HEK293 (cell line): ENCODE measurements at regions not wholly inside any gene's neighbourhood (a gene's known extent, or its start where the extent isn't known, plus 50 kb on each side); places are given as distances from the start of the nearest gene placed in this dataset.
A peak's percentile ranks its signal among the peaks of the same experiment; 100 is the strongest.

Experiments
- CTCF ChIA-PET: fragments of 350-600 bp; formaldehyde crosslinking; extraction: SDS; loops from one replicate; lab custom pipeline; 2021; ENCODE audit warnings: antibody characterized with exemption; lab: Yijun Ruan, JAX
- POLR2A ChIA-PET: fragments of 300-600 bp; formaldehyde crosslinking; extraction: SDS; loops from one replicate; lab custom pipeline; 2020; ENCODE audit warnings: antibody characterized with exemption, inconsistent platforms; lab: Yijun Ruan, JAX
- H3K27ac ChIP-seq: fragments of 200-500 bp; sonication (Bioruptor generic); 2 replicates; pipeline ENCODE4 v1.5.1; 2014; ENCODE audit warnings: low read depth, low read length, control low read depth, inconsistent platforms; ENCODE audit errors: extremely low read depth
- H3K36me3 ChIP-seq, 2 experiments: fragments of 200-500 bp in 1 of 2; sonication (Bioruptor generic) in 1 of 2; 1 replicate in 1 of 2; 2 replicates in 1 of 2; pipeline ENCODE4 v1.5.1; 2014 to 2017; ENCODE audit warnings: inconsistent platforms in 2 of 2, low read length in 2 of 2; ENCODE audit not compliant: control insufficient read depth in 2 of 2, insufficient read depth in 1 of 2
- H3K4me1 ChIP-seq: fragments of 200-500 bp; sonication (Bioruptor generic); 2 replicates; pipeline ENCODE4 v1.5.1; 2014; ENCODE audit warnings: mild to moderate bottlenecking, low read length, inconsistent platforms; ENCODE audit not compliant: control insufficient read depth, insufficient read depth
- H3K4me3 ChIP-seq: 2 replicates; pipeline ENCODE4 v1.5.1; 2011; ENCODE audit warnings: low read depth, mild to moderate bottlenecking, control low read depth, low read length, moderate library complexity
- H3K9me3 ChIP-seq: fragments of 200-500 bp; sonication (Bioruptor generic); 2 replicates; pipeline ENCODE4 v1.5.1; 2014; ENCODE audit warnings: low read depth, low read length, inconsistent platforms; ENCODE audit not compliant: control insufficient read depth, insufficient read depth
- ATF2 ChIP-seq: fragments of 450-650 bp; formaldehyde crosslinking; IDR thresholded peaks from 2 replicates; pipeline ENCODE4 v1.5.1; 2016; ENCODE audit warnings: missing biosample characterization, missing genetic modification characterization, low read depth
- FEZF1 ChIP-seq: fragments of 450-650 bp; formaldehyde crosslinking; IDR thresholded peaks from 2 replicates; pipeline ENCODE4 v1.5.1; 2016; ENCODE audit warnings: missing biosample characterization, missing genetic modification characterization
- KLF7 ChIP-seq: fragments of 450-650 bp; formaldehyde crosslinking; IDR thresholded peaks from 2 replicates; pipeline ENCODE4 v1.5.1; 2016; ENCODE audit warnings: missing biosample characterization, missing genetic modification characterization, borderline replicate concordance
- RBAK ChIP-seq: fragments of 450-650 bp; formaldehyde crosslinking; IDR thresholded peaks from 2 replicates; pipeline ENCODE4 v1.5.1; 2016; ENCODE audit warnings: missing biosample characterization, missing genetic modification characterization
- TRIM28 ChIP-seq: IDR thresholded peaks from 2 replicates; pipeline ENCODE4 v1.6.1; 2011; ENCODE audit warnings: low read length, control low read depth, borderline replicate concordance
- YY2 ChIP-seq: fragments of 450-650 bp; formaldehyde crosslinking; IDR thresholded peaks from 2 replicates; pipeline ENCODE4 v1.5.1; 2016; ENCODE audit warnings: missing biosample characterization, missing genetic modification characterization
- ZBTB1 ChIP-seq: fragments of 450-650 bp; formaldehyde crosslinking; IDR thresholded peaks from 2 replicates; pipeline ENCODE4 v1.5.1; 2016; ENCODE audit warnings: missing biosample characterization, missing genetic modification characterization
- ZBTB20 ChIP-seq: fragments of 450-650 bp; formaldehyde crosslinking; IDR thresholded peaks from 2 replicates; pipeline ENCODE4 v1.5.1; 2016; ENCODE audit warnings: missing biosample characterization, missing genetic modification characterization
- ZBTB7A ChIP-seq: fragments of 450-650 bp; formaldehyde crosslinking; IDR thresholded peaks from 2 replicates; pipeline ENCODE4 v1.5.1; 2016; ENCODE audit warnings: low read depth, missing biosample characterization, missing genetic modification characterization
- ZBTB8A ChIP-seq: fragments of 450-650 bp; formaldehyde crosslinking; IDR thresholded peaks from 2 replicates; pipeline ENCODE4 v1.5.1; 2016; ENCODE audit warnings: missing biosample characterization, missing genetic modification characterization
- ZNF112 ChIP-seq: fragments of 450-650 bp; formaldehyde crosslinking; IDR thresholded peaks from 2 replicates; pipeline ENCODE4 v1.5.0; 2017; ENCODE audit warnings: missing biosample characterization, missing genetic modification characterization
- ZNF121 ChIP-seq: fragments of 450-650 bp; formaldehyde crosslinking; IDR thresholded peaks from 2 replicates; pipeline ENCODE4 v1.5.1; 2016; ENCODE audit warnings: missing biosample characterization, missing genetic modification characterization
- ZNF132 ChIP-seq: fragments of 450-650 bp; formaldehyde crosslinking; IDR thresholded peaks from 2 replicates; pipeline ENCODE4 v1.5.1; 2017; ENCODE audit warnings: missing biosample characterization, missing genetic modification characterization, borderline replicate concordance
- ZNF146 ChIP-seq: fragments of 450-650 bp; formaldehyde crosslinking; IDR thresholded peaks from 2 replicates; pipeline ENCODE4 v1.5.1; 2016; ENCODE audit warnings: missing biosample characterization, missing genetic modification characterization
- ZNF169 ChIP-seq: fragments of 450-650 bp; formaldehyde crosslinking; IDR thresholded peaks from 2 replicates; pipeline ENCODE4 v1.5.1; 2016; ENCODE audit warnings: missing biosample characterization, missing genetic modification characterization
- ZNF175 ChIP-seq: fragments of 450-650 bp; formaldehyde crosslinking; IDR thresholded peaks from 2 replicates; pipeline ENCODE4 v1.5.1; 2016; ENCODE audit warnings: missing biosample characterization, missing genetic modification characterization
- ZNF248 ChIP-seq: fragments of 450-650 bp; formaldehyde crosslinking; IDR thresholded peaks from 2 replicates; pipeline ENCODE4 v1.5.1; 2017; ENCODE audit warnings: missing biosample characterization, missing genetic modification characterization
- ZNF26 ChIP-seq: fragments of 450-650 bp; formaldehyde crosslinking; IDR thresholded peaks from 2 replicates; pipeline ENCODE4 v1.5.1; 2016; ENCODE audit warnings: missing biosample characterization, missing genetic modification characterization
- ZNF335 ChIP-seq: fragments of 450-650 bp; formaldehyde crosslinking; conservative IDR thresholded peaks from 2 replicates; pipeline ENCODE4 v1.5.1; 2016; ENCODE audit warnings: missing biosample characterization, missing genetic modification characterization
- ZNF366 ChIP-seq: fragments of 450-650 bp; formaldehyde crosslinking; conservative IDR thresholded peaks from 2 replicates; pipeline ENCODE4 v1.5.1; 2016; ENCODE audit warnings: missing biosample characterization, missing genetic modification characterization
- ZNF398 ChIP-seq: fragments of 450-650 bp; formaldehyde crosslinking; IDR thresholded peaks from 2 replicates; pipeline ENCODE4 v1.5.1; 2017; ENCODE audit warnings: missing biosample characterization, missing genetic modification characterization
- ZNF416 ChIP-seq: fragments of 450-650 bp; formaldehyde crosslinking; IDR thresholded peaks from 2 replicates; pipeline ENCODE4 v1.5.1; 2016; ENCODE audit warnings: missing biosample characterization, missing genetic modification characterization
- ZNF433 ChIP-seq: fragments of 450-650 bp; formaldehyde crosslinking; IDR thresholded peaks from 2 replicates; pipeline ENCODE4 v1.5.1; 2016; ENCODE audit warnings: missing biosample characterization, missing genetic modification characterization, low read depth
- ZNF473 ChIP-seq: fragments of 450-650 bp; formaldehyde crosslinking; IDR thresholded peaks from 2 replicates; pipeline ENCODE4 v1.5.1; 2017; ENCODE audit warnings: missing biosample characterization, missing genetic modification characterization
- ZNF544 ChIP-seq: fragments of 450-650 bp; formaldehyde crosslinking; IDR thresholded peaks from 2 replicates; pipeline ENCODE4 v1.5.0; 2017; ENCODE audit warnings: missing biosample characterization, missing genetic modification characterization
- ZNF596 ChIP-seq: fragments of 450-650 bp; IDR thresholded peaks from 2 replicates; pipeline ENCODE4 v1.5.0; 2018; ENCODE audit warnings: missing biosample characterization, mild to moderate bottlenecking, missing genetic modification characterization, moderate library complexity
- ZNF624 ChIP-seq: fragments of 450-650 bp; formaldehyde crosslinking; IDR thresholded peaks from 2 replicates; pipeline ENCODE4 v1.5.1; 2017; ENCODE audit warnings: missing biosample characterization, missing genetic modification characterization
- ZNF830 ChIP-seq: fragments of 450-650 bp; IDR thresholded peaks from 2 replicates; pipeline ENCODE4 v1.5.0; 2018; ENCODE audit warnings: missing biosample characterization, missing genetic modification characterization, low read depth, mild to moderate bottlenecking, moderate library complexity
- ZSCAN18 ChIP-seq: fragments of 450-650 bp; formaldehyde crosslinking; IDR thresholded peaks from 2 replicates; pipeline ENCODE4 v1.5.1; 2016; ENCODE audit warnings: missing biosample characterization, missing genetic modification characterization
- ZSCAN30 ChIP-seq: fragments of 450-650 bp; IDR thresholded peaks from 2 replicates; pipeline ENCODE4 v1.5.1; 2018; ENCODE audit warnings: missing biosample characterization, mild to moderate bottlenecking, missing genetic modification characterization, moderate library complexity

GRCh38 chr7:96547371-96547811, 162.3 kb downstream of the SEM1 start (continued):
- peak; percentile 35; the same call in 1 of the 2 replicates for TF ChIP-seq FEZF1 (tag by site-specific recombination)
- no peak for TF ChIP-seq ZNF830 (tag by site-specific recombination)
- no peak for TF ChIP-seq YY2 (tag by site-specific recombination)
- TF ChIP-seq ZNF624 (tag by site-specific recombination) = no peak

- ChIA-PET CTCF (no interaction called here), POLR2A (no interaction called here)
- TF ChIP-seq ZNF416 = no peak
- TF ChIP-seq ZNF335 (tag by site-specific recombination) = no peak
- no peak for TF ChIP-seq ZSCAN18 (tag by site-specific recombination)
- TF ChIP-seq ZNF248 = no peak
- TF ChIP-seq ZNF473 (tag by site-specific recombination) = no peak
- TF ChIP-seq ATF2 (tag by site-specific recombination) = no peak
- no peak for TF ChIP-seq ZSCAN30 (tag by site-specific recombination)
- no peak for TF ChIP-seq ZBTB20 (tag by site-specific recombination)
- no peak for TF ChIP-seq ZBTB1
- no peak for TF ChIP-seq ZNF26
- no peak for TF ChIP-seq ZNF169 (tag by site-specific recombination)
Measured at GRCh38 chr7:96546426-96546825, 163.2 kb downstream of the SEM1 start.

GRCh38 chr7:96539471-96539870, 170.2 kb downstream of the SEM1 start:
- Histone ChIP-seq H3K4me1 (no peaks in the 10 kb centered on the region), H3K4me3 (no peak overlapping the region), H3K27ac (no peak overlapping the region), H3K36me3 (no peaks in the 10 kb centered on the region), H3K9me3 (no peaks in the 10 kb centered on the region)
- CTCF ChIA-PET = interaction anchor here (0.5 to 0.8 kb wide), 2 partner anchors 9 to 32 kb away, joined by 3 to 5 read pairs; no protein-coding TSS in a partner anchor
- POLR2A ChIA-PET = no interaction called here
- no peak for TF ChIP-seq ZNF175 (tag by site-specific recombination)
- no peak for TF ChIP-seq ZNF146
- no peak for TF ChIP-seq ZNF121 (tag by site-specific recombination)
- TF ChIP-seq ZNF433 = no peak
- TF ChIP-seq ZBTB8A = no peak
- TF ChIP-seq KLF7 (tag by site-specific recombination) = no peak
- TF ChIP-seq ZNF132 = no peak
- no peak for TF ChIP-seq ZNF596 (tag by site-specific recombination)
- no peak for TF ChIP-seq RBAK (tag by site-specific recombination)
- TF ChIP-seq ZNF366 (tag by site-specific recombination) = no peak
- TF ChIP-seq ZBTB7A (tag by site-specific recombination) = no peak
- no peak for TF ChIP-seq ZNF544
- TF ChIP-seq ZNF398 (tag by site-specific recombination) = no peak
- TF ChIP-seq TRIM28 = no peak
- TF ChIP-seq ZNF112 (tag by site-specific recombination) = no peak
- no peak for TF ChIP-seq YY2 (tag by site-specific recombination)

More at GRCh38 chr7:96546426-96546825, 163.2 kb downstream of the SEM1 start:
- Histone ChIP-seq H3K4me3 (no peak overlapping the region), H3K27ac (no peak overlapping the region), H3K4me1 (peaks cover 7% of the 10 kb centered on the region; the same call in 1 of the 2 replicates), H3K9me3 (no peaks in the 10 kb centered on the region), H3K36me3 (no peaks in the 10 kb centered on the region)
